ENCODE measurements at regions not wholly inside any gene's neighbourhood (a gene's known extent, or its start where the extent isn't known, plus 50 kb on each side); places are given as distances from the start of the nearest gene placed in this dataset.

DNA sequence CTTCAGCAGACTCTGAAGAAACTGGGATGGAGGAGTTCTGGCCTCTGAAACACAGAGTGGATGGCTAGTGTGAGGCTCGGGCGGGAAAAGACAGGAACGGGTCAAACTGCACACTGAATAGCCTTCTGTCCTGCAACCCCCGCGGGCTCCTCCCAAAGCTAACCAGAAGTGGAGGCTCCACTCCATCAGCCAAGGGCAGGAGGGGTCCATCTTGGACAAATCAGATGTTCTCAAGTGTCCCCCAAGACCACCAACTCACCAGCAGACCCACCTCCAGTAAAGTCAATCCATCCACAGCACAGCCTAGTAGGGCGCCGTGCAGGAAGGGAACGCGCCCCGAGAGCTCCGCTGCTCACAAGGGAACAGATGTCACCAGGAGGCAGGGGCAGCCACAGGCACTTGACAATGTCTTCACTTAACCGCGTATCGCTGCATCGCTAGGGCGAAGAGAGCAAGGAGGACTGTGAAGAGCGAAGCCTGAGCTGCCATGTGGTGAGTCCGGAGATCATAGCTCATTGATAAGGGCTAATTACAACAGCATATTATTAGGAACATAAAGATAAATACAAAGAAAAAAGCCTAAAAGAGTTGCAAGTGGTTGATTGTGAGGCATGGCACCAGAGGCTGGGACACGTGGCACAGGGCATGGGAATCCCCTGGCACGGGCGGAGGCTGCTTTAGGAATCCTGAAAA is 494.6 kb upstream of the MYT1L start:
- TF ChIP-seq, protein P1, sequence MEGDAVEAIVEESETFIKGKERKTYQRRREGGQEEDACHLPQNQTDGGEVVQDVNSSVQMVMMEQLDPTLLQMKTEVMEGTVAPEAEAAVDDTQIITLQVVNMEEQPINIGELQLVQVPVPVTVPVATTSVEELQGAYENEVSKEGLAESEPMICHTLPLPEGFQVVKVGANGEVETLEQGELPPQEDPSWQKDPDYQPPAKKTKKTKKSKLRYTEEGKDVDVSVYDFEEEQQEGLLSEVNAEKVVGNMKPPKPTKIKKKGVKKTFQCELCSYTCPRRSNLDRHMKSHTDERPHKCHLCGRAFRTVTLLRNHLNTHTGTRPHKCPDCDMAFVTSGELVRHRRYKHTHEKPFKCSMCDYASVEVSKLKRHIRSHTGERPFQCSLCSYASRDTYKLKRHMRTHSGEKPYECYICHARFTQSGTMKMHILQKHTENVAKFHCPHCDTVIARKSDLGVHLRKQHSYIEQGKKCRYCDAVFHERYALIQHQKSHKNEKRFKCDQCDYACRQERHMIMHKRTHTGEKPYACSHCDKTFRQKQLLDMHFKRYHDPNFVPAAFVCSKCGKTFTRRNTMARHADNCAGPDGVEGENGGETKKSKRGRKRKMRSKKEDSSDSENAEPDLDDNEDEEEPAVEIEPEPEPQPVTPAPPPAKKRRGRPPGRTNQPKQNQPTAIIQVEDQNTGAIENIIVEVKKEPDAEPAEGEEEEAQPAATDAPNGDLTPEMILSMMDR (conservative IDR thresholded peaks at IDR 0.05 in 1 of 2, IDR thresholded peaks at IDR 0.05 in 1 of 2; ENCODE audit: low read depth in 1 of 2, low read length in 2 of 2), result no peak
- TF ChIP-seq EZH2 (IDR thresholded peaks at IDR 0.05; ENCODE audit: low read length, missing control alignments), result no peak

All from fibroblast of lung (primary cell).